ENCODE measurements at regions not wholly inside any gene's neighbourhood (a gene's known extent, or its start where the extent isn't known, plus 50 kb on each side); places are given as distances from the start of the nearest gene placed in this dataset.

GRCh38 chr3:61454801-61455200, 106.6 kb upstream of the PTPRG start:
- TF ChIP-seq POLR2A (IDR thresholded peaks at IDR 0.05), result no peak
- no peak for TF ChIP-seq CTCF (IDR thresholded peaks at IDR 0.05)
- TF ChIP-seq EP300 (IDR thresholded peaks at IDR 0.05), result no peak
